IPS-18c (cell line): ENCODE measurements at regions not wholly inside any gene's neighbourhood (a gene's known extent, or its start where the extent isn't known, plus 50 kb on each side); places are given as distances from the start of the nearest gene placed in this dataset.
"Not testable (repeated sequence)": the region's sequence is repeated elsewhere in the genome, so short reads cannot be mapped to it uniquely, and the experiment has no call there.

Experiments
- H3K4me3 ChIP-seq: 2 replicates; pipeline ENCODE4 v1.7.0; 2013; ENCODE audit warnings: low read depth, mild to moderate bottlenecking, low read length, moderate library complexity; ENCODE audit not compliant: insufficient read depth
- H3K9me3 ChIP-seq: one replicate; pipeline ENCODE4 v1.6.1; 2013; ENCODE audit warnings: mild to moderate bottlenecking, low read length, moderate library complexity; ENCODE audit not compliant: control insufficient read depth, insufficient read depth

DNA sequence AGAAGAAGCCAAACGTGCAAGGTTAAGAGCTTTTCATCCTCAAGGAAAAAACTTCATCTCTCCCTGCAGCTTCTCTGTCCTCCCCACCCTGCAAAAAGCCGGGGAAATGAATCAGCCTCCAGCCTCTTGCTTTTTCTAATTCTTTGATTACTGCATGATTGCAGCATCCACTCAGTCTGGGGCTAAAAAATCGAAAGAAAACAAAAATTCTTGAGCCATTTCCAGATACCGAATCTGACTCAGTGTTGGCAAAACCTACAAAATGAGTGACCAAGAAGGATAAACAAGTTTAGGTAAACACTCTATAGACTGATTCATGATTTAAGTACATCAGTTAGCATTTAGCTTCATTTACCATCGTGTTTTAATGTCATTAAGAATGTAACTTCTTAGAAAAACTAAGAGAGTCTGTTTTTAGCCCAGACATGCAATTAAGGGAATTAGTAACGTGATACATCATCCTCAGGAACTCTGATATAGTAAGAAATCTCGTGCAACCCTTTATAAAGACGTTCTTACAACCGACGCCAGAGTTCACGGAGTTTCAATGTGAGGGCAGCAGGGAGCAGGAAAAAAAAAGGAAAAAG lies 287.3 kb upstream of the FOXF1 start:
- Histone ChIP-seq H3K4me3 (no peak overlapping the region), H3K9me3 (no peaks in the 10 kb centered on the region)

DNA sequence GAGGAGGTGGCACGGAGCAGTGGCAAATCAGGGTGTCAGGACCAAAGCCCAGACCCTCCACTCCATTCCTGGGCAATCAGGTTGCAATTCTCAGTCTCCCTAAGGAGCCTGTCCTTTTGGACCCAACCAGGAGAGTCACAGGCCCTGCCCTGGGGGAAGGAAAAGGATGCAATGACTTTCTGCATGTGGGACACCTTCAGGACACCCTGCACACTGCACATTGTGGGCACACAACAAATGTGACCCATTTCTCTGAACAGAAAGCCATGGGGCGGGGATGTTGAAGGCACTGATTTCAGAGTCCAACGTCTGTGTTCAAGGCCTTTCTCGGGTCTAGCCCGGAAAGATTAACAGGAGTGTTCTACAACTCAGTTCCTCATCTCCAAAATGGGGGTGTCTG lies 286.2 kb upstream of the FOXF1 start:
- H3K9me3 ChIP-seq, result no peaks in the 10 kb centered on the region
- no peak overlapping the region for H3K4me3 ChIP-seq

DNA sequence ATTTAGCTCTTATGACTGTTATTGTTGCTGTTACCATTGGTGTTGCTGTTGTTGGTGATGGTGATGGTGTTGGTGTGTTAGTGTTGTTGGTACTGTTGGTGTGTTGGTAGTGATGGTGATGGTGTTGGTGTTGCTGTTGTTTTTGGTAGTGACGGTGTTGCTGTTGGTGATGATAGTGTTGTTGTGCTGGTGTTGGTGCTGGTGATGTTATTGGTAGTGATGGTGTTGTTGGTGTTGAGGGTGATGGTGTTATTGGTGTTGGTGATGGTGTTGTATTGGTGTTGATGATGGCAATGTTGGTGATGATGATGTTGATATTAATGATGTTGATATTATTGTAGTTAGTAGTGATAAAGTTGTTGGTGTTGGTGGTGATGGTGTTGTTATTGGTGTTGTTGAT lies 285.7 kb upstream of the FOXF1 start:
- H3K4me3 ChIP-seq, result no peak overlapping the region
- H3K9me3 ChIP-seq, result no peaks in the 10 kb centered on the region

GRCh38 chr16:86225905-86226371 lies 284.4 kb upstream of the FOXF1 start:
- H3K4me3 ChIP-seq, result no peak overlapping the region
- H3K9me3 ChIP-seq, result no peaks in the 10 kb centered on the region

DNA sequence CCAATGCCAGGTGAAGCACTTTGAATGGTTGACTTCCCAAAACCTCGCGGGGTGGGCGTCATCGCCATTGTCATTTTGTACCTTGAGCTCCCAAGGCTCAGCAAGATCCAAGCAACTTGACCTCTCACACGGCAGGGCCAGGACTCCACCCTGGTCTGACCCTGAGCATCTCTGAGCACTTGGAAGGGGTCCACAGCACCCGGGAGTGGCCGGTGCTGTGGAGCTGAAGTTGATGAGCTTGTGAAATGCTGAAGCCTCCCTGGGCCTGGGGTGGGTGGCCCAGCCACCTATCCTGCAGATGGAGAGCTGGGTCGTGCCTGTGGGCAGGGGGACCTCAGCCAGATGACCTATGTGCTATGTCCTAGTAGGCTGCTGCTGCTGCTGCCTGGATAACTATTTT lies 283.3 kb upstream of the FOXF1 start:
- Histone ChIP-seq H3K4me3 (no peak overlapping the region), H3K9me3 (no peaks in the 10 kb centered on the region)

DNA sequence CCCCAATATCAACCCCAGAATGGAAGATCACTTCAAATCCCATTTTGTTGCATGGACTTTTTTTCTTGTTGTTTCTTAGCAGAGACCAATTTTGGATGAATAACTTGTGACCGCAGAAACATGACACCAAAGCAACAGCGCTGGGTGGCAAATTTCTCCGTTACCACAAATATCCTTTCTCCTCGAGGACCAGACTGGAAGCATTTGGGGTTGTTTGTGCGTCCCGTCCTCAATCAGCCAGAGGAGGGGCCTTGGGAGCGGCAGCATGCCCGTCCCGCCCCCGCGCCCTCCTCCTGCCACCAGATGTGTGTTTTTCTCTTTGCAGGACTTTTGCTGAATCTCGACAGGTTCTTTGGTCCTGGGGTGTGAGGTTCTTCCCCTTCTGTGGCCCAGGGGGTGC lies 282.5 kb upstream of the FOXF1 start:
- H3K9me3 ChIP-seq, result no peaks in the 10 kb centered on the region
- H3K4me3 ChIP-seq, result no peak overlapping the region

- Histone ChIP-seq H3K4me3 (no peak overlapping the region), H3K9me3 (no peaks in the 10 kb centered on the region)
Measured at GRCh38 chr16:86228713-86229112, 281.6 kb upstream of the FOXF1 start.

DNA sequence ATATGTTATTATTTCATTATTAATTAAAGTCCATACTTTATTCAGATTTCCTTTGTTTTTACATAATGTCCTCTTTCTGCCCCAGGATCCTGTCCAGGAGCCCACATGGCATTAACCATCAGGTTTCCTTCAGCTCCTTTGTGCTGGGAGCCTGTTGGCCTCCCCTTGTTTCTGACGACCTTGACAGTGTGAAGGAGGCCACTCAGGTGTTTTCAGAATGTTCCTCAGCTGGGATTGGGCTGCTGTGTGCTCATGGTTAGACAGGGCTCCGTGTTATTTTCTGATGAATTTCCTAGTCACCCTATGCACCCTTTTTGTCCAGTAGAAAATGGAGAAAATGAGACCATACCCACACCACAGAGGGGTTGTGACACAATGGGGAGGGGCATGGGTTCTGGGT lies 281.0 kb upstream of the FOXF1 start:
- Histone ChIP-seq H3K4me3 (no peak overlapping the region), H3K9me3 (no peaks in the 10 kb centered on the region)

- no peak overlapping the region for H3K4me3 ChIP-seq
- no peaks in the 10 kb centered on the region for H3K9me3 ChIP-seq
Measured at GRCh38 chr16:86229866-86230656, 280.3 kb upstream of the FOXF1 start.

DNA sequence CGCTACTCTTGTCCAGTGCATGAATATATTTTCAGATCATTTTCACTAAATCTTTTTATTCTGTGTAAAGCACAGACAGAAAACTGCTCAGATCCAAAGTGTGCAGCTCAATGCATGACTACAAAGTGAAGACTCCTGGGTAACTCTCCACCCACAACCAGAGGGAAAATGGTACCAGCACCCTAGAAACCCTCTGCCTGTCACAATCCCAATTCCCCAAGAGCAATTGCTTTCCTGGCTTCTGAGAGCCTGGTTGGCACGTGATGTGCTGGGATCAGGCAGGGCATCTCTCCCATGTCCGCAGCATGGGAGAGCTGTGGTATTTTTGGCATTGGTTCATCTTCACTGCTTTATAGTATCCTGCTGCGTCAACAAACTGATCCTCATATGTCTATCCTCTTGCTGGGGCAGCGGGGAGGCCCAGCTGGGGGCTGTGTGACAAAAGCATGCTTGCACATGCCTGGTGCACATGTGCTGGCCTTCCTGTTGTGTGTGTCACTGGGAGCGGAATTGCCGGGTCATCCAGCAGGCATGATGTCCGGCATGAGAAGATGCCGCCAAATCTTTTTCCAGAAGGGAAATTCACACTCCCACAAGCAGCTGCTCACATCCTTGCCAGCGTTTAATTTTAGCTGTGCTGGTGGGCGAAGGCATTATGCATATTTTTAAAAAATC lies 278.9 kb upstream of the FOXF1 start:
- no peaks in the 10 kb centered on the region for H3K9me3 ChIP-seq
- no peak overlapping the region for H3K4me3 ChIP-seq

- Histone ChIP-seq H3K9me3 (no peaks in the 10 kb centered on the region), H3K4me3 (no peak overlapping the region)
Measured at GRCh38 chr16:86231996-86232350, 278.4 kb upstream of the FOXF1 start.

DNA sequence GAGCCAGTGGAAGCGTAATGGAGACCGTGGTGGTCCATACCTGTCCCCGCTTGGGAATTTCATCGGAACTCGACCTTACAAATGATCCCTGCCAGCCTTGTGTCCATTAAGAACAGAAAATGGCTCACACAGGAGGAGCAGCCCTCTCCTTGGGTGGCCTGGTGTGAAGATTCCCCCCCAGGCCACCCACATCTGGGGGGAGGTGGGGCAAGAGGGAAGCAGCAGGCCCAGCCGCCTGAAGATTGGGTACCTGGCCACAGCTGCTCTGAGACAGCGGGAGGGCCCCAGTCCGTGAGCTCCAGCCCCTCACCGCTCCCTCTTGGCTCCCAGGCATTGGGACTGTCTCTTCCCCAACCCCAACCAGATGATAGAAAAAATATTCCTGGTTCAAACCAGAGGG lies 277.8 kb upstream of the FOXF1 start:
- H3K4me3 ChIP-seq, result no peak overlapping the region

GRCh38 chr16:86233506-86233905 lies 276.8 kb upstream of the FOXF1 start:
- not testable (repeated sequence) for H3K4me3 ChIP-seq, H3K9me3 ChIP-seq

More for the DNA sequence above, 277.8 kb upstream of the FOXF1 start:
- no peaks in the 10 kb centered on the region for H3K9me3 ChIP-seq

DNA sequence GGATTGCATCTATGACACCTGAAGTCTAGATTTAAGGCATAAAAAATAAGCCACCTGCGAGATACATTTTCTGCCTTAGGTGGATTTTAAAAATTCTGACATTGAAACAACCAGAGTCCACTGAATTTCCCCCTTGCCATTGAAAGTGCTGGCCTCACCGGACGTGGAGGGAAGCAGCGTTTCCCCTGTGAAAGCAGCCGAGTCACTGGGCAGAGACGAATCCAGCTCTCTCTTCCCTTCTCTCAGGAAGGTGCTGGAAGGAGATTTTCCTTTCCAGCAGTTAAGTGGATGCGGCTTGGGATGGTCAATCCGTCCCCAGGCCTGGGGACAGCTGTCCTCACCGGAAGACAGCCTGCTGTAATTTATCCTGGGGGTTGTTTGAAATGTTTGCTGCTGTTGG lies 270.9 kb upstream of the FOXF1 start:
- Histone ChIP-seq H3K4me3 (no peak overlapping the region), H3K9me3 (no peaks in the 10 kb centered on the region)

GRCh38 chr16:86240716-86241363 lies 269.5 kb upstream of the FOXF1 start:
- peaks cover 7% of the 10 kb centered on the region for H3K9me3 ChIP-seq
- H3K4me3 ChIP-seq, result no peak overlapping the region

- Histone ChIP-seq H3K4me3 (no peak overlapping the region), H3K9me3 (peaks cover 7% of the 10 kb centered on the region)
Measured at GRCh38 chr16:86241681-86242080, 268.6 kb upstream of the FOXF1 start.

- Histone ChIP-seq H3K4me3 (no peak overlapping the region), H3K9me3 (peaks cover 7% of the 10 kb centered on the region)
Measured at GRCh38 chr16:86242244-86243122, 267.8 kb upstream of the FOXF1 start.
